ENCODE measurements at regions not wholly inside any gene's neighbourhood (a gene's known extent, or its start where the extent isn't known, plus 50 kb on each side); places are given as distances from the start of the nearest gene placed in this dataset.
"Not testable (repeated sequence)": the region's sequence is repeated elsewhere in the genome, so short reads cannot be mapped to it uniquely, and the experiment has no call there.

DNA sequence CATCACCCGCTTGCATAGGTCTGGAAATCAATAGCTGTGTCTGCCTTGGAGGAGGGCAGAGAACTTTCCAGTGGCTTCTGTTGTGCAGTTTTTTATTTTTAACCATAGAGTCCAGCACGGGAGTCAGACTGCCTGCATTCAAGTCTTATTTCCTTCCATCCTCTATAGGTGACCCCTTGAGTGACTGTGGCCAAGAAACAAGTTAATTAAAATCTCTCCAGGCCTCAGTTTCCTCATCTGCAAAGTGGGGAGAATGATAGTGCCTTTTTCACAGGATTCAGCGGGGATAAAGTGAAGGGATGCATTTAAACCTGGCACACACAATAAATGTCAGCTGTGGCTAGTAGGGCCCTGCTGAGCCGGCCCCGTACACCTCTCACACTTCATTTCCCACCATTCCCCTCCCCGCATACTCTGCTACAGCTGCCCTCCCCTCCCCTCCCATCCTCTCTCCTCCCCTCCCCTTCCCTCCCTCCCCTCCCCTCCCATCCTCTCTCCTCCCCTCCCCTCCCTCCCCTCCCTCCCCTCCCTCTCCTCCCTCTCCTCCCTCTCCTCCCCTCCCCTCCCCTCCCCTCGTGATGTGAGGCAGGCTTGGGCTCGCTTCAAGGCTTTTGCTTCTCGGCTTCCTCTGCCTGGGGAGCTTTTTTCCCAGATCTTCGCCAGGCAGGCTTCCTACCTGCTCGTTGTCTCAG lies 150.5 kb downstream of the TFAP2C start:
- H4K20me1 ChIP-seq (ENCODE audit: control insufficient read depth, insufficient read depth, low read depth, low read length), result no peaks in the 10 kb centered on the region
- H3K4me2 ChIP-seq (ENCODE audit: low read length), result no peak overlapping the region
- no peaks in the 10 kb centered on the region for H3F3A ChIP-seq (ENCODE audit: control insufficient read depth, insufficient read depth)
- no peaks in the 10 kb centered on the region for H3K4me1 ChIP-seq (ENCODE audit: control insufficient read depth, low read length)
- no peak overlapping the region for H3K27ac ChIP-seq (ENCODE audit: low read depth, low read length)
- no peaks in the 10 kb centered on the region for H3K79me2 ChIP-seq (ENCODE audit: control insufficient read depth, low read length)
- H3K9me2 ChIP-seq (replicated peaks; ENCODE audit: control insufficient read depth, low read length), result no peaks in the 10 kb centered on the region
- no peak for TF ChIP-seq EZH2phosphoT487 (IDR thresholded peaks at IDR 0.05; ENCODE audit: borderline replicate concordance, low read length)
- TF ChIP-seq, protein P1, sequence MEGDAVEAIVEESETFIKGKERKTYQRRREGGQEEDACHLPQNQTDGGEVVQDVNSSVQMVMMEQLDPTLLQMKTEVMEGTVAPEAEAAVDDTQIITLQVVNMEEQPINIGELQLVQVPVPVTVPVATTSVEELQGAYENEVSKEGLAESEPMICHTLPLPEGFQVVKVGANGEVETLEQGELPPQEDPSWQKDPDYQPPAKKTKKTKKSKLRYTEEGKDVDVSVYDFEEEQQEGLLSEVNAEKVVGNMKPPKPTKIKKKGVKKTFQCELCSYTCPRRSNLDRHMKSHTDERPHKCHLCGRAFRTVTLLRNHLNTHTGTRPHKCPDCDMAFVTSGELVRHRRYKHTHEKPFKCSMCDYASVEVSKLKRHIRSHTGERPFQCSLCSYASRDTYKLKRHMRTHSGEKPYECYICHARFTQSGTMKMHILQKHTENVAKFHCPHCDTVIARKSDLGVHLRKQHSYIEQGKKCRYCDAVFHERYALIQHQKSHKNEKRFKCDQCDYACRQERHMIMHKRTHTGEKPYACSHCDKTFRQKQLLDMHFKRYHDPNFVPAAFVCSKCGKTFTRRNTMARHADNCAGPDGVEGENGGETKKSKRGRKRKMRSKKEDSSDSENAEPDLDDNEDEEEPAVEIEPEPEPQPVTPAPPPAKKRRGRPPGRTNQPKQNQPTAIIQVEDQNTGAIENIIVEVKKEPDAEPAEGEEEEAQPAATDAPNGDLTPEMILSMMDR (IDR thresholded peaks at IDR 0.05; ENCODE audit: low read depth, low read length, poor library complexity, severe bottlenecking), result no peak
- H3K36me3 ChIP-seq (ENCODE audit: control insufficient read depth, low read length), result no peaks in the 10 kb centered on the region
- H3K27me3 ChIP-seq (ENCODE audit: control insufficient read depth, low read length), result no peaks in the 10 kb centered on the region
- H3K4me3 ChIP-seq (ENCODE audit: low read length), result no peak overlapping the region
- no peaks in the 10 kb centered on the region for H3K9me3 ChIP-seq (ENCODE audit: control insufficient read depth, insufficient read depth, low read length)

DNA sequence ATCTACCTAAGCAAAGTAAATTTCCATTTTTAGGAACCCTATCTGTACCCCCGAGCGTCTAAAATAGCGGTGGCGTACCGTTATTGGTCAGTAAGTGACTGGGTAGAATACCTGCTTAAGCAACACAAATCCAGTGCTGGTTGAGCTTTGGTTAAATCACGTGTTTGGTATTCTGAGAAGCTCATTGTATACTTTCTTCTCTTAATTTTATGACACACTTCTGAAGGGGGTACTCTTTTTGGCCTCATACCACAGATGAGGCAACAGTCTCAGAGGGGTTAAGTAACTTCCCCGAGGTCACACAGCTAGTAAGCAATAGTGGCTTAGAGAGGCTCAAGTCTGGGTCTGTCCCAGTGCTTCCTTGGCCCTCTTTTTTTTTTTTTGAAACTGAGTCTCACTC lies 151.2 kb downstream of the TFAP2C start:
- H3F3A ChIP-seq (ENCODE audit: control insufficient read depth, insufficient read depth), result no peaks in the 10 kb centered on the region
- H3K36me3 ChIP-seq (ENCODE audit: control insufficient read depth, low read length), result no peaks in the 10 kb centered on the region
- no peak overlapping the region for H3K4me3 ChIP-seq (ENCODE audit: low read length)
- no peaks in the 10 kb centered on the region for H3K9me3 ChIP-seq (ENCODE audit: control insufficient read depth, insufficient read depth, low read length)
- no peaks in the 10 kb centered on the region for H3K9me2 ChIP-seq (replicated peaks; ENCODE audit: control insufficient read depth, low read length)
- H3K79me2 ChIP-seq (ENCODE audit: control insufficient read depth, low read length), result no peaks in the 10 kb centered on the region
- H3K27ac ChIP-seq (ENCODE audit: low read depth, low read length), result no peak overlapping the region
- no peaks in the 10 kb centered on the region for H3K4me1 ChIP-seq (ENCODE audit: control insufficient read depth, low read length)
- TF ChIP-seq EZH2phosphoT487 (IDR thresholded peaks at IDR 0.05; ENCODE audit: borderline replicate concordance, low read length), result no peak
- H3K27me3 ChIP-seq (ENCODE audit: control insufficient read depth, low read length), result no peaks in the 10 kb centered on the region
- H3K4me2 ChIP-seq (ENCODE audit: low read length), result no peak overlapping the region
- no peaks in the 10 kb centered on the region for H4K20me1 ChIP-seq (ENCODE audit: control insufficient read depth, insufficient read depth, low read depth, low read length)

DNA sequence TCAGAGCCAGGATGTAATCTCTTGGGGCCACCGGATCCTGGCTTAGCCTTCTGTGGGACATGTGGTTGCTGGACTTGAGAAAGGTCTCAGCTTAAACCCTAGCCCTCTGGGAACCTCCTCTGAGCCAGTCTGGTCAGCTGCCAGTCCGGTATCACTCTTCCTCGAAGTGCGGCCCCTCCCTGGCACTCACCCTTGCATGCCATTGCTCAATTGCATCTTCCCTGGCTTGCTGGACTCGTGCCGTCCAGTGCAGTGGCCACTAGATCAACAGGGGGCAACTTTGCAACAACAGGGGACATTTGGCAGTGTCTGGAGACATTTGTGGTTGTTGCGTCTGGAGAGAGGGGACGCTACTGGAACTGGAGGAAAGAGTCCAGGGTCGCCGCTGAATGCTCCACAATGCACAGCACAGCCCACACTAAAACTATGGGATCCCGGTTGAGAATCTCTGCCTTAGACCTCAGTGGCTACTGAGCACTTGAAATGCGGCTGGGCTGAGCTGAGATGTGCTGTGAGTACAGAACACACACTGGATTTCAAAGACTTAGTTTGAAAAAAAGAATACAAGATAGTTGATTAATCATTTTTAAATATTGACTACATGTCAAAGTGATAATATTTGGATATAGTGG lies 152.1 kb downstream of the TFAP2C start:
- Histone ChIP-seq H3K4me2 (ENCODE audit: low read length) (no peak overlapping the region), H3K4me3 (ENCODE audit: low read length) (no peak overlapping the region), H3K4me1 (ENCODE audit: control insufficient read depth, low read length) (no peaks in the 10 kb centered on the region), H3K9me3 (ENCODE audit: control insufficient read depth, insufficient read depth, low read length) (no peaks in the 10 kb centered on the region), H3K27ac (ENCODE audit: low read depth, low read length) (no peak overlapping the region), H3F3A (ENCODE audit: control insufficient read depth, insufficient read depth) (no peaks in the 10 kb centered on the region), H3K79me2 (ENCODE audit: control insufficient read depth, low read length) (no peaks in the 10 kb centered on the region), H3K27me3 (ENCODE audit: control insufficient read depth, low read length) (no peaks in the 10 kb centered on the region), H4K20me1 (ENCODE audit: control insufficient read depth, insufficient read depth, low read depth, low read length) (no peaks in the 10 kb centered on the region), H3K36me3 (ENCODE audit: control insufficient read depth, low read length) (no peaks in the 10 kb centered on the region), H3K9me2 (replicated peaks; ENCODE audit: control insufficient read depth, low read length) (no peaks in the 10 kb centered on the region)
- TF ChIP-seq, protein P1 (IDR thresholded peaks at IDR 0.05; ENCODE audit: low read depth, low read length, poor library complexity, severe bottlenecking), result no peak
- no peak for TF ChIP-seq EZH2phosphoT487 (IDR thresholded peaks at IDR 0.05; ENCODE audit: borderline replicate concordance, low read length)

DNA sequence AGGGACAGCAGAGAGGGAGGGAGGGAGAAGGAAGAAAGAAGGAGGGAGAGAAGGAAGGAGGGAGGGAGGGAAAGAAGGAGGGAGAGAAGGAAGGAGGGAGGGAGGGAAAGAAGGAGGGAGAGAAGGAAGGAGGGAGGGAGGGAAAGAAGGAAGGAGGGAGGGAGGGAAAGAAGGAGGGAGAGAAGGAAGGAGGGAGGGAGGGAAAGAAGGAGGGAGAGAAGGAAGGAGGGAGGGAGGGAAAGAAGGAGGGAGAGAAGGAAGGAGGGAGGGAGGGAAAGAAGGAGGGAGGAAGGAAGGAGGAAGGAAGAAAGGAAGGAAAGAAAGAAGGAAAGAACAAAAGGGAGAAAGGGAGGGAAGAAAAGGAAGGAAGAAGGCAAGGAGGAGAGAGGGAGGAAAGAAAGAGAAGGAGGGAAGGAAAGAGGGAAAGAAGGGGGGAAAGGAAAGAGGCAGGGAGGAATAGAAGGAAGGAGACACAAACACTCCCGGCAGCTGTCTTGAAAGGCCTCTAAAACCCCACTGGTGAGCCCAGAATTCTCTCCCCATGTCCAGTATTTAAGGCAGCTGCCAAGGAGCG lies 153.0 kb downstream of the TFAP2C start:
- not testable (repeated sequence) for H3K27me3 ChIP-seq (ENCODE audit: control insufficient read depth, low read length); H3K9me2 ChIP-seq (replicated peaks; ENCODE audit: control insufficient read depth, low read length)

DNA sequence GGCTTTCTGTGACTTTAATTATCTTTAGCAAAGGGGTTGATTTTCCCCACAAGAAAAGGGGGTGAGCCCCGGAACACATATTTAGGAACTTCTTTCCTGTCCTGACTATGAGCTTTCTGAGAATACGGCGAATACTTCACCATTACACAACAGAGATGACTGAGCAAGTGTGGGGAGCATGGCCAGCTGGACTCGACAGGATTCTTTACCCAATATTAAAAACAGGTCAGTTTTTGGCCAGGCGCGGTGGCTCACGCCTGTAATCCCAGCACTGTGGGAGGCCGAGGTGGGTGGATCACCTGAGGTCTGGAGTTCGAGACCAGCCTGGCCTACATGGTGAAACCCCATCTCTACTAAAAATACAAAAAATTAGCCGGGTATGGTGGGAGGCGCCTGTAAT lies 153.7 kb downstream of the TFAP2C start:
- H3K79me2 ChIP-seq (ENCODE audit: control insufficient read depth, low read length); H3K4me1 ChIP-seq (ENCODE audit: control insufficient read depth, low read length); H3K27ac ChIP-seq (ENCODE audit: low read depth, low read length); H4K20me1 ChIP-seq (ENCODE audit: control insufficient read depth, insufficient read depth, low read depth, low read length); H3K27me3 ChIP-seq (ENCODE audit: control insufficient read depth, low read length); H3F3A ChIP-seq (ENCODE audit: control insufficient read depth, insufficient read depth); H3K36me3 ChIP-seq (ENCODE audit: control insufficient read depth, low read length); H3K9me2 ChIP-seq (replicated peaks; ENCODE audit: control insufficient read depth, low read length); H3K9me3 ChIP-seq (ENCODE audit: control insufficient read depth, insufficient read depth, low read length); H3K4me2 ChIP-seq (ENCODE audit: low read length); H3K4me3 ChIP-seq (ENCODE audit: low read length): not testable (repeated sequence)

More for the DNA sequence above, 153.0 kb downstream of the TFAP2C start:
- not testable (repeated sequence) for H3K36me3 ChIP-seq (ENCODE audit: control insufficient read depth, low read length); H3F3A ChIP-seq (ENCODE audit: control insufficient read depth, insufficient read depth); H3K4me1 ChIP-seq (ENCODE audit: control insufficient read depth, low read length); H3K4me2 ChIP-seq (ENCODE audit: low read length); H3K9me3 ChIP-seq (ENCODE audit: control insufficient read depth, insufficient read depth, low read length); H3K79me2 ChIP-seq (ENCODE audit: control insufficient read depth, low read length); H3K27ac ChIP-seq (ENCODE audit: low read depth, low read length); H3K4me3 ChIP-seq (ENCODE audit: low read length); H4K20me1 ChIP-seq (ENCODE audit: control insufficient read depth, insufficient read depth, low read depth, low read length)
